ENCODE measurements at regions not wholly inside any gene's neighbourhood (a gene's known extent, or its start where the extent isn't known, plus 50 kb on each side); places are given as distances from the start of the nearest gene placed in this dataset.

- Histone ChIP-seq H3K27me3 (ENCODE audit: insufficient read depth, low read length) (no peaks in the 10 kb centered on the region), H3K9me3 (ENCODE audit: insufficient read depth, low read depth, low read length) (no peaks in the 10 kb centered on the region), H3K36me3 (ENCODE audit: insufficient read depth, low read depth, low read length) (no peaks in the 10 kb centered on the region), H3K9ac (ENCODE audit: low read depth, low read length) (no peak overlapping the region), H3K4me1 (ENCODE audit: insufficient read depth, low read length) (peaks cover 3% of the 10 kb centered on the region; the same call in 1 of the 2 replicates), H3K4me3 (ENCODE audit: low read length) (no peak overlapping the region), H3K27ac (ENCODE audit: low read length) (no peak overlapping the region)
Observed at GRCh38 chr13:26811581-26811980, 51.0 kb upstream of the GPR12 start.

All from iPS-20b (cell line).